GM23338 (cell line): ENCODE measurements at regions not wholly inside any gene's neighbourhood (a gene's known extent, or its start where the extent isn't known, plus 50 kb on each side); places are given as distances from the start of the nearest gene placed in this dataset.
A peak's percentile ranks its signal among the peaks of the same experiment; 100 is the strongest.

Experiments used
- CTCF ChIP-seq, 2 experiments: fragments of 200-600 bp in 1 of 2; sonication (generic) in 1 of 2; conservative IDR thresholded peaks; 2 replicates each; pipeline versions ENCODE4 v1.5.1 to v1.6.1; 2016 to 2017; ENCODE audit warnings: antibody characterized with exemption in 2 of 2, low read depth in 2 of 2, mild to moderate bottlenecking in 2 of 2, moderate library complexity in 1 of 2
- ETS1 ChIP-seq: IDR thresholded peaks from 2 replicates; pipeline ENCODE4 v1.6.1; 2016; ENCODE audit warnings: antibody characterized with exemption
- EZH2 ChIP-seq: fragments of 200-600 bp; sonication (generic); IDR thresholded peaks from one replicate; pipeline ENCODE4 v1.8.0; 2017; ENCODE audit warnings: antibody characterized with exemption, mild to moderate bottlenecking, low read depth; ENCODE audit not compliant: unreplicated experiment
- EZH2phosphoT487 ChIP-seq: fragments of 200-600 bp; sonication (generic); IDR thresholded peaks from one replicate; pipeline ENCODE4 v1.8.1; 2018; ENCODE audit warnings: antibody characterized with exemption; ENCODE audit not compliant: unreplicated experiment
- POLR2AphosphoS5 ChIP-seq: IDR thresholded peaks from 2 replicates; pipeline ENCODE4 v1.6.1; 2016; ENCODE audit warnings: antibody characterized with exemption, low read depth
- REST ChIP-seq: IDR thresholded peaks from one replicate; pipeline ENCODE4 v1.6.1; 2018; ENCODE audit warnings: antibody characterized with exemption; ENCODE audit not compliant: unreplicated experiment

- TF ChIP-seq CTCF (conservative IDR thresholded peaks at IDR 0.05; ENCODE audit: low read depth in 2 of 2), result peak in 1 of 2 experiments; percentile 24; a peak in 1 of 4 replicates
- no peak for TF ChIP-seq POLR2AphosphoS5
- TF ChIP-seq ETS1, result no peak
- TF ChIP-seq EZH2, result no peak
- TF ChIP-seq REST, result no peak
- no peak for TF ChIP-seq EZH2phosphoT487
These were observed 232.1 kb upstream of the KAZN start for GRCh38 chr1:14366091-14367018.
